ENCODE measurements at regions not wholly inside any gene's neighbourhood (a gene's known extent, or its start where the extent isn't known, plus 50 kb on each side); places are given as distances from the start of the nearest gene placed in this dataset.

- no peak for TF ChIP-seq CTCF (IDR thresholded peaks at IDR 0.05; ENCODE audit: low read depth, low read length, missing control alignments)
- H3K4me3 ChIP-seq (ENCODE audit: low read depth, low read length), result no peak overlapping the region
- in situ Hi-C loops (cut with HindIII; ENCODE audit: low sequenced_read_pairs), result no loop called here
- DNase-seq (ENCODE audit: low read depth), result no peak
Observed at GRCh38 chr6:44571510-44571909, 184.0 kb downstream of the CDC5L start.

- in situ Hi-C loops (cut with HindIII; ENCODE audit: low sequenced_read_pairs), result no loop called here
- DNase-seq (ENCODE audit: low read depth), result no peak
- TF ChIP-seq CTCF (IDR thresholded peaks at IDR 0.05; ENCODE audit: low read depth, low read length, missing control alignments), result no peak
- H3K4me3 ChIP-seq (ENCODE audit: low read depth, low read length), result no peak overlapping the region
Observed at GRCh38 chr6:44572346-44572745, 184.8 kb downstream of the CDC5L start.

GRCh38 chr6:44575644-44576043 lies 188.1 kb downstream of the CDC5L start:
- H3K4me3 ChIP-seq (ENCODE audit: low read depth, low read length), result no peak overlapping the region
- in situ Hi-C loops (cut with HindIII; ENCODE audit: low sequenced_read_pairs), result no loop called here
- TF ChIP-seq CTCF (IDR thresholded peaks at IDR 0.05; ENCODE audit: low read depth, low read length, missing control alignments), result no peak
- no peak for DNase-seq (ENCODE audit: low read depth)

- TF ChIP-seq CTCF (IDR thresholded peaks at IDR 0.05; ENCODE audit: low read depth, low read length, missing control alignments), result no peak
- no peak overlapping the region for H3K4me3 ChIP-seq (ENCODE audit: low read depth, low read length)
- in situ Hi-C loops (cut with HindIII; ENCODE audit: low sequenced_read_pairs), result no loop called here
- DNase-seq (ENCODE audit: low read depth), result peak; percentile 24
Observed at GRCh38 chr6:44576132-44576631, 188.7 kb downstream of the CDC5L start.

- peak; percentile 52 for DNase-seq (ENCODE audit: low read depth)
- H3K4me3 ChIP-seq (ENCODE audit: low read depth, low read length), result no peak overlapping the region
- no peak for TF ChIP-seq CTCF (IDR thresholded peaks at IDR 0.05; ENCODE audit: low read depth, low read length, missing control alignments)
- in situ Hi-C loops (cut with HindIII; ENCODE audit: low sequenced_read_pairs), result no loop called here
Observed at GRCh38 chr6:44580901-44581300, 193.4 kb downstream of the CDC5L start.

- in situ Hi-C loops (cut with HindIII; ENCODE audit: low sequenced_read_pairs), result no loop called here
- TF ChIP-seq CTCF (IDR thresholded peaks at IDR 0.05; ENCODE audit: low read depth, low read length, missing control alignments), result no peak
- no peak for DNase-seq (ENCODE audit: low read depth)
- H3K4me3 ChIP-seq (ENCODE audit: low read depth, low read length), result no peak overlapping the region
Observed at GRCh38 chr6:44582930-44583329, 195.4 kb downstream of the CDC5L start.

GRCh38 chr6:44590471-44590870 lies 203.0 kb downstream of the CDC5L start:
- DNase-seq (ENCODE audit: low read depth), result no peak
- TF ChIP-seq CTCF (IDR thresholded peaks at IDR 0.05; ENCODE audit: low read depth, low read length, missing control alignments), result no peak
- in situ Hi-C loops (cut with HindIII; ENCODE audit: low sequenced_read_pairs), result no loop called here

More at GRCh38 chr6:44590471-44590870, 203.0 kb downstream of the CDC5L start:
- no peak overlapping the region for H3K4me3 ChIP-seq (ENCODE audit: low read depth, low read length)
